ENCODE measurements at regions not wholly inside any gene's neighbourhood (a gene's known extent, or its start where the extent isn't known, plus 50 kb on each side); places are given as distances from the start of the nearest gene placed in this dataset.
"Not testable (repeated sequence)": the region's sequence is repeated elsewhere in the genome, so short reads cannot be mapped to it uniquely, and the experiment has no call there.

DNA sequence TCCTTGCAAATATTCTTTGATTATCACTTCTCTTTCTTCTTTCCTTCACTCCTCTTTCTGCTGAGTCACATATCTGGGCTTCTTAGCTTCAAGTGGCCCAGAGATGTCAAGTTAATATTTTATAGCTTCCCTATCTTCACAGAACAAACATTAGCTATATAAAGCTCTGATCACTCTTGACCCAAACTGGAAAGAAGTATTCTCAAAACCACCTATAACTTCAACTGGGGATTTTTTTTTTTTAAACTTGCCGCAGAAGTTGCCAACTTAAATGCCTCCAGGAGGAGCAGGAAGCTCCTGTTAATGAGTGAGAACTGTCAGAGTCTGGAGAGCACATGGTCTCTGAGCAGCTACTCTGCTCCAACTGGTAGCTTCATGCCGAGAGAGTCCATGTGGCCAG, 233.3 kb upstream of the EDNRA start:
- Mint-ChIP-seq H3K27me3 (no peaks in the 10 kb centered on the region), H3K36me3 (ENCODE audit: low read depth) (no peaks in the 10 kb centered on the region), H3K4me3 (no peak overlapping the region), H3K4me1 (ENCODE audit: low read depth) (no peaks in the 10 kb centered on the region), H3K9me3 (no peaks in the 10 kb centered on the region), H3K27ac (no peak overlapping the region)
- no peak for DNase-seq

DNA sequence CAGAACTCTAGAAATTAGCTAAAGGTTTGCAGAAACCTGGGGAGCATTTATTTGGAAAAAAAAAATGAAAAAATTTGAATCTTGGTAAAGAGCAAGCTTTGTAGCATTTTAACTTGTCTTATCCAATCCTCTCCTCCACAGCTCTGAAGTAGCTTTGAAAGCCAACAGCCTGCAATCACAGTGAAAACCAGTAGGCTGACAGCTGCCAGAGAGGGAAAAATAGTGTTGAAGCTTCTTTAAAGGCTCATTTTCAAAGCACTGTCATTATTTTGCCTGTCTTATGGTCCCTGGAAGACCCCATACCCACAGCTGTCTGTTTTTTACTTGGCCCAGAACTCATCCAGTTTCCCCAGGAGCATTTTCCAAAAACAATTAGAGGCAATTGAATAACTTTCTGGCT, 230.8 kb upstream of the EDNRA start:
- H3K4me3 Mint-ChIP-seq: no peak overlapping the region
- H3K36me3 Mint-ChIP-seq (ENCODE audit: low read depth): no peaks in the 10 kb centered on the region
- no peak overlapping the region for H3K27ac Mint-ChIP-seq
- no peaks in the 10 kb centered on the region for H3K4me1 Mint-ChIP-seq (ENCODE audit: low read depth)
- DNase-seq: no peak
- H3K27me3 Mint-ChIP-seq: no peaks in the 10 kb centered on the region
- H3K9me3 Mint-ChIP-seq: no peaks in the 10 kb centered on the region

DNA sequence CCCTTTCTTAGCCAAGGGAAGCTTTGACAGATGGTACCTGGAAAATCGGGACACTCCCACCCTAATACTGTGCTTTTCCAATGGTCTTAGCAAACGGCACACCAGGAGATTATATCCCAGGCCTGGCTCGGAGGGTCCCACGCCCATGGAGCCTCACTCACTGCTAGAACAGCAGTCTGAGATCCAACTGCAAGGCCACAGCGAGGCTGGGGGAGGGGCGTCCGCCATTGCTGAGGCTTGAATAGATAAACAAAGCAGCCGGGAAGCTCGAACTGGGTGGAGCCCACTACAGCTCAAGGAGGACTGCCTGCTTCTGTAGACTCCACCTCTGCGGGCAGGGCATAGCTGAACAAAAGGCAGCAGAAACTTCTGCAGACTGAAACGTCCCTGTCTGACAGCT, 225.6 kb upstream of the EDNRA start:
- not testable (repeated sequence) for H3K36me3 Mint-ChIP-seq (ENCODE audit: low read depth); H3K4me3 Mint-ChIP-seq; H3K9me3 Mint-ChIP-seq

DNA sequence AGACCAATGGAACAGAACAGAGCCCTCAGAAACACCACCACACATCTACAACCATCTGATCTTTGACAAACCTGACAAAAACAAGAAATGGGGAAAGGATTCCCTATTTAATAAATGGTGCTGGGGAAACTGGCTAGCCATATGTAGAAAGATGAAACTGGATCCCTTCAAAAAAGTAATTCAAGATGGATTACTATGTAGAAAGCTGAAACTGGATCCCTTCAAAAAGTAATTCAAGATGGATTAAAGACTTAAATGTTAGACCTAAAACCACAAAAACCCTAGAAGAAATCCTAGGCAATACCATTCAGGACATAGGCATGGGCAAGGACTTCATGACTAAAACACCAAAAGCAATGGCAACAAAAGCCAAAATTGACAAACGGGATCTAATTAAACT, 221.6 kb upstream of the EDNRA start:
- H3K4me1 Mint-ChIP-seq (ENCODE audit: low read depth); DNase-seq; H3K4me3 Mint-ChIP-seq; H3K36me3 Mint-ChIP-seq (ENCODE audit: low read depth); H3K27ac Mint-ChIP-seq; H3K9me3 Mint-ChIP-seq; H3K27me3 Mint-ChIP-seq: not testable (repeated sequence)

More for the DNA sequence above, 225.6 kb upstream of the EDNRA start:
- DNase-seq; H3K27me3 Mint-ChIP-seq; H3K27ac Mint-ChIP-seq; H3K4me1 Mint-ChIP-seq (ENCODE audit: low read depth): not testable (repeated sequence)

DNA sequence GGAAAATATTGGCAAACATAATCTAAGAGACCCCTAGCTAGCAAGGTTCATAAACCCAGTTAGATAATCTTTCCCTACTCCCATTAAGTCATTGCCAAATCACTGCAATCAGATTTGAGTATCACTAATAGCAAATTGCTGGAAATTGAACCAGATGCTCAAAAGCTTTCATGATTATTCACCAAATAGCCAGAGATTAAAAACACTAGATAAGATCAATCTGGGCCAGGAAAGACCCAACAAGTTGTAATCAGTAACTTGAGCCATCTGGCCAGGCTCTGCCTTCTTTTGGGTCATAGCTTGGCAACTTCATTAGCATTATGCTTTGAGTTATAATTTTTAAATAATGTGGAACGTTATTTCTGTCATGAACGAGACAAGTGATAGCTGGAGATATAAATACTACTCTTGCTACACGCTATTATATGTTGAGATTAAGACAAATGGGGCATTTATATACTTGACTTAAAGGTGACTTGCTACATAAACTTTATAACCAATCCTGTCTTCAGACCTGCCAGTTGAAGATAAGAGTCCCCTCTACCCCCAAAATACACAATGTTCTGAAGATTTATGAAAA, 196.6 kb upstream of the EDNRA start:
- Mint-ChIP-seq H3K4me3 (no peak overlapping the region), H3K27me3 (no peaks in the 10 kb centered on the region), H3K27ac (no peak overlapping the region), H3K9me3 (no peaks in the 10 kb centered on the region), H3K4me1 (ENCODE audit: low read depth) (no peaks in the 10 kb centered on the region), H3K36me3 (ENCODE audit: low read depth) (no peaks in the 10 kb centered on the region)
- DNase-seq: no peak

DNA sequence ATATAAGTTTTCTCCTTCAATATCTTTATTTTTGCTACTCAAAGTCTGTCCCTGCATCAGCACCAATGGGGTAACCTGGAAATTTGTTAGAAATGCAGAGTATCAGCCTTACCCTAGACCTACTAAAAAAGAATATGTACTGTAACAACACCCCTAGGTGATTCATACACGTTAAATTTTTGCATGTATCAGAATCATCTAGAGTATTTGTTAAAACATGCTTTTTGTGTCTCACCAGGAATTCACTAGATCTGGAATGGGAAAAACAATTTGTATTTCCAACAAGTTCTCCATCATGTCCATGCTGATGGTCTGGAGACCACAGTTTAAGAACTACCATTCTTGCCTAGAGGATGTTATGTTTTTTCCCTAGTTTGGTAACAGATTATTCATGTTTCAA, 196.0 kb upstream of the EDNRA start:
- Mint-ChIP-seq H3K36me3 (ENCODE audit: low read depth) (no peaks in the 10 kb centered on the region), H3K4me3 (no peak overlapping the region), H3K4me1 (ENCODE audit: low read depth) (no peaks in the 10 kb centered on the region), H3K27ac (no peak overlapping the region), H3K27me3 (no peaks in the 10 kb centered on the region), H3K9me3 (no peaks in the 10 kb centered on the region)
- no peak for DNase-seq

DNA sequence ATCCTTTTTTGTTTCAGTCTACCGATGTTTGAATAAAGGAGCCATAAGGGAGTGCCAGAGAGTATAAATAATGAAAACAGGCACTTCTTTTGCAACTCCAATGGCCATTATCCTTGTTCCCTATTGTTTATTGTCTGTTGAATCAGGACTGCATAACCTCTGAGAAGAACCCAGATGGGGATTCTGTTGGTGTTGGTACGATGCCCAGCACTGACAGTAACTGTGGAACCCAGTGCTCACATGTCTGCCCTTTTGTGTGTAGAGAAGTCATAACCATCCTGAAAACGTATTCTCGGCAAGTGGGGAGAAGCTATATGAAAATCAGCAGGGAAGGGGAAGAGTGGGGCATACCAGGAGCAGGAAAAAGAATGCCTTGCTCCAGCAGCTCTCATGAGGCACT, 195.1 kb upstream of the EDNRA start:
- Mint-ChIP-seq H3K4me1 (ENCODE audit: low read depth) (no peaks in the 10 kb centered on the region), H3K27ac (no peak overlapping the region), H3K36me3 (ENCODE audit: low read depth) (no peaks in the 10 kb centered on the region), H3K27me3 (no peaks in the 10 kb centered on the region), H3K9me3 (no peaks in the 10 kb centered on the region), H3K4me3 (no peak overlapping the region)
- DNase-seq: no peak

DNA sequence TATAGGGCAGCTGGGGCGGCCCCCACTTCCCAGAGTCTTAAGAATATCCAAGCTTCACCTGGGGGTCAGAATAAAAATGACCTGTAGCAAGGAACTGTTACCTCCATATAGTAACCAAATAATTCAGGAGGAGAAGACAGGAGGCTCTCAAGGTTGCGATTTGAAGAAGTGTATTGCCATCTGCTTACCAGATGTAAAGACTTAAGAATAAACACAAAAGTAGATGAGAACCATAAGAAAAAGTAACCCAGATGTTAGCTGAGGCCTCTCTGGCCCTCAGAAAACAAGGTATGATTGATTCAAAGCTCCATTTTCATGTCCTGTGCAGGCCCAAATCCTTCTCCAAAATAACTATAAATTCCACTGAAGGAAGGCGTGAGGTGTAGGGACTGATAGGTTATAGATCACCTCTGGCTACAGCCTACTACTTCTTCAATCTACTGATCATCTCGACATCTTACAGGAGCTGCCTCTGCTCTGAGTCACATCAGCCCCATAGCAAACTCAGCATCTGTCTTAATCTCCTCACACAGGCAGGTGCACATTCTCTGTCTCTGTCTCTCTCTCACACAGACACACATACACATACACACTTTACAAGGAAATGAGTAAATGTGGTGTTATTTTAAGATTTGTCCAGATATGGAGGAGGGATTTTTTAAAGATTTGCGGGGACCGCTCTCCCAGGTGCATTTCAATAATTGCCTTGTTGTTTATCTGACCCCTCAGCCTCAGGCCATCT, 193.9 kb upstream of the EDNRA start:
- H3K4me1 Mint-ChIP-seq (ENCODE audit: low read depth): no peaks in the 10 kb centered on the region
- no peak overlapping the region for H3K27ac Mint-ChIP-seq
- no peak for DNase-seq
- no peaks in the 10 kb centered on the region for H3K36me3 Mint-ChIP-seq (ENCODE audit: low read depth)
- H3K9me3 Mint-ChIP-seq: no peaks in the 10 kb centered on the region
- no peak overlapping the region for H3K4me3 Mint-ChIP-seq
- H3K27me3 Mint-ChIP-seq: no peaks in the 10 kb centered on the region

DNA sequence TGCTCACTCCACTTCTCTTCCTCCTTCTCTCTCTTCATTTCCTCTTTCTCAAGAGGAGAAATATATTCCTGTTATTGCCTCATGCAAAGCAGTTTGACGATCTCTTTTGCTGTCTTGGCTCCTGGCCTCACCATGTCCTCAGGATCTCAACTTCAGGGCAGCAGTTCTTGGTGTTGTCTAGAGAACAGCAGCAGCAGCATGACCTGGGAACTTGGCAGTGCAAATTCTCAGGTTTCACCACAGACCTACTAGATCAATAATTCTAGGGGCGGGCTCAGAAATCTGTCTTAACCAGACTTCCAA, 193.4 kb upstream of the EDNRA start:
- Mint-ChIP-seq H3K4me3 (no peak overlapping the region), H3K36me3 (ENCODE audit: low read depth) (no peaks in the 10 kb centered on the region), H3K27me3 (no peaks in the 10 kb centered on the region), H3K9me3 (no peaks in the 10 kb centered on the region), H3K27ac (no peak overlapping the region), H3K4me1 (ENCODE audit: low read depth) (no peaks in the 10 kb centered on the region)
- no peak for DNase-seq

DNA sequence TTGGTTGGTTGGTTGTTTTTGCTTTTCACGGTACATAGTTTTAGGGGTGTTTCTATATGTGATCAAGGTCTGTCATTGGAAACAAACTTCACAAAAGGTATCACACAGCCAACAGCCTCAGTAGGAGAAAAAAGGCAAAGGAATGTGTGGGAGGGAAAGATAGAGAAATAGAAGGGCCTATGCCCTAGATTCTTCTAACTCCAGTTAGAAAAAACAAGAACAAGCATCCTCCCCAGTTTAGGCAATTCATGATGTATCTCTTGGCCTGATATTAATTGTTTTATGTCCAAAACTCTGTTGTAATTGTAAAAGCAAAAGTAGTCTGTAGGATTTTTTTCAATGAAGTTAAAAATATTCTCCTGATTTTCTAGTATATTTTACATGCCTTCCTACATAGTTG, 192.4 kb upstream of the EDNRA start:
- no peaks in the 10 kb centered on the region for H3K27me3 Mint-ChIP-seq
- DNase-seq: no peak

DNA sequence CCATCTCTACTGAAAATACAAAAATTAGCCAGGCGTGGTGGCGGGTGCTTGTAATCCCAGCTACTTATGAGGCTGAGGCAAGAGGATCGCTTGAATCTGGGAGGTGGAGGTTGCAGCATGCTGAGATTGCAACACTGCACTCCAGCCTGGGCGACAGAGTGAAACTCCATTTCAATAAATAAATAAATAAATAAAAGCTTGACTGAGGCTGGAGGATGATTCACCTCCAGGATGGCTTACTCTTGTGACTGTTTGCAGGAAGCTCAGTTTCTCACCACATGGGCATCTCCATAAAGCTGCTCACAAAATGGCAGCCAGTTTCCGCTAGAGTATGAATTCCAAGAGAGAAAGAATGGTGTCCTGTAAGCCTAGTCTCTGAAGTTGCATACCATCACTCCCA, 191.7 kb upstream of the EDNRA start:
- H3K4me3 Mint-ChIP-seq: no peak overlapping the region
- no peak overlapping the region for H3K27ac Mint-ChIP-seq
- H3K36me3 Mint-ChIP-seq (ENCODE audit: low read depth): no peaks in the 10 kb centered on the region
- no peaks in the 10 kb centered on the region for H3K9me3 Mint-ChIP-seq
- no peaks in the 10 kb centered on the region for H3K4me1 Mint-ChIP-seq (ENCODE audit: low read depth)
- no peak for DNase-seq
- H3K27me3 Mint-ChIP-seq: no peaks in the 10 kb centered on the region

More for the DNA sequence above, 192.4 kb upstream of the EDNRA start:
- no peaks in the 10 kb centered on the region for H3K36me3 Mint-ChIP-seq (ENCODE audit: low read depth)
- no peak overlapping the region for H3K27ac Mint-ChIP-seq
- H3K4me3 Mint-ChIP-seq: no peak overlapping the region
- no peaks in the 10 kb centered on the region for H3K4me1 Mint-ChIP-seq (ENCODE audit: low read depth)
- H3K9me3 Mint-ChIP-seq: no peaks in the 10 kb centered on the region

DNA sequence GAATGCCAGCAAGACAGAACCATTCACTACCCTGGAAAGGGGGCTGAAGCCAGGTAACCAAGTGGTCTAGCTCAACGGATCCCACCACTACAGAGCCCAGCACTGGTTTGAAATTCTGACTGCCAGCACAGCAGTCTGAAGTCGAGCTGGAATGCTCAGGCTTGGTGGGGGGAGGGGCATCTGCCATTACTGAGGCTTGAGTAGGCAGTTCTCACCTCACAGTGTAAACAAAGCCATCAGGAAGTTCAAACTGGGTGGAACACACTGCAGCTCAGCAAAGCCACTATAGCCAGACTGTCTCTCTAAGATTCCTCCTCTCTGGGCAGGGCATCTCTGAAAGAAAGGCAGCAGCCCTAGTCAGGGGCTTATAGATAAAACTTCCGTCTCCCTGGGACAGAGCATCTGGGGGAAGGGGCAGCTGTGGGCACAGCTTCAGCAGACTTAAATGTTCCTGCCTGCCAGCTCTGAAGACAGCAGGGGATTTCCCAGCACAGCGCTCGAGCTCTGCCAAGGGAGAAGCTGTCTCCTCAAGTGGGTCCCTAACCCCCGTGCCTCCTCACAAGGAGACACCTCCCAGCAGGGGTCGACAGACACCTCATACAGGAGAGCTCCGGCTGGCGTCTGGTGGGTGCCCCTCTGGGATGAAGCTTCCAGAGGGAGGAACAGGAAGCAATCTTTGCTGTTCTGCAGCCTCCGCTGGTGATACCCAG, 188.1 kb upstream of the EDNRA start:
- H3K36me3 Mint-ChIP-seq (ENCODE audit: low read depth); H3K4me1 Mint-ChIP-seq (ENCODE audit: low read depth); H3K27me3 Mint-ChIP-seq; H3K27ac Mint-ChIP-seq; H3K9me3 Mint-ChIP-seq; DNase-seq; H3K4me3 Mint-ChIP-seq: not testable (repeated sequence)

DNA sequence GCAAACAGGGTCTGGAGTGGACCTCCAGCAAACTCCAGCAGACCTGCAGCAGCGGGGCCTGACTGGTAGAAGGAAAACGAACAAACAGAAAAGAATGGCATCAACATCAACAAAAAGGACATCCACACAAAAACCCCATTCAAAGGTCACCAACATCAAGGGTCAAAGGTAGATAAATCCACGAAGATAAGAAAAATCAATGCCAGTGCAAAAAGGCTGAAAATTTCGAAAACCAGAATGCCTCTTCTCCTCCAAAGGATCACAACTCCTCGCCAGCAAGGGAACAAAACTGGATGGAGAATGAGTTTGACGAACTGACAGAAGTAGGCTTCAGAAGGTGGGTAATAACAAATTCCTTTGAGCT, 187.6 kb upstream of the EDNRA start:
- DNase-seq; H3K4me3 Mint-ChIP-seq; H3K4me1 Mint-ChIP-seq (ENCODE audit: low read depth); H3K36me3 Mint-ChIP-seq (ENCODE audit: low read depth); H3K27ac Mint-ChIP-seq; H3K27me3 Mint-ChIP-seq; H3K9me3 Mint-ChIP-seq: not testable (repeated sequence)

DNA sequence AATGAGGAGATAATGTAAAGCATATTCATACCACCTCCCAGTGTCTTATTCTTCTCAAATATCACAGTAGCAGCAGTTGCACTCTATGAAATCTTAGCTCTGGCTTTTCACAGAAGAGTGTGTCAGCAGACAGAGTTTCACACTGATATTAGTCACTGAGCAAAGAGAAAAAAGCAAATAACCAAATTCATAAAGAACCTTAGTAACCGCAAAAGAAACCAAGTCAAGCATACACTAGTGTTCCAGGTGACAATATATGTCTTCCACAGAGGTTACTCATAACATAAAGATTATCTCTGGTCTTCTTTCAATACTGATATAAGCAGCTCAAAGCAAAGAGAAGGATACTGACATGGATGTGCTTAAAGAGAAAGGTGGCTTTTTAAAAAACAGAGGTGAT, 181.7 kb upstream of the EDNRA start:
- Mint-ChIP-seq H3K4me3 (no peak overlapping the region), H3K36me3 (ENCODE audit: low read depth) (no peaks in the 10 kb centered on the region), H3K4me1 (ENCODE audit: low read depth) (no peaks in the 10 kb centered on the region), H3K9me3 (peaks cover 6% of the 10 kb centered on the region), H3K27ac (no peak overlapping the region), H3K27me3 (no peaks in the 10 kb centered on the region)
- no peak for DNase-seq

DNA sequence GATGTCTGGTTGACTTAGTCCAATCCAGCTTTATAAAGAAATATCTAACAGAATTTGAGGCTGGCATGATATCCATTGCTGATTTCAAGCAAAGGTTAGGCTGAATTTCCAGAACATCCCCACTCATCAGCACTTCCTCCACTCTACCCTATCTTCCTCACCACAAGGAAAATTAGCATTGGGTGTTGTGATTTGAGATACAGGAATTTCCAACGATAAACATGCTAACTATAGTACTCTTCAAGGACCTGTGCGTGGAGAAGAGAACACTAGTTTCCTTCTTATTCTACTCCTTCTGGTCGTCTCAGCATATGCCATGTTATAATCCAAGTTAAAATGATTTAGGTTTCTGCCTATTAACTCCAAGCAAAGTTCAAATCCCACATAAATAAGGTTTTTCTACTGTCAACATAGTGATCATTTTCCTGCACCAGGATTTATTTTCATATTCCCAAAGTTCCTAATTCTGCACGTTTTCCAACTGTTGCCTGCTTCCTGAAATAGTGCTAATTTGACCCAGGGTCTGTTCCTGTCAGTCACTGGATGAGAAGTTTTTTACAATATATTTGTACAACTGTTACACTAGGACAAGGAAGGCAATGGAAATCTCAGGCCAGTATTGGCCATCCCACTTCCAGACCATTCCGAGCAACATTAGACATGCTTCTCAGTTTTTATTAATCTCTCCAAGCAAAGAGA, 177.6 kb upstream of the EDNRA start:
- Mint-ChIP-seq H3K27ac (no peak overlapping the region), H3K4me1 (ENCODE audit: low read depth) (no peaks in the 10 kb centered on the region), H3K9me3 (no peaks in the 10 kb centered on the region)

More for the DNA sequence above, 177.6 kb upstream of the EDNRA start:
- Mint-ChIP-seq H3K27me3 (no peaks in the 10 kb centered on the region), H3K36me3 (ENCODE audit: low read depth) (no peaks in the 10 kb centered on the region), H3K4me3 (no peak overlapping the region)
- no peak for DNase-seq

All from activated T-cell treated with anti-CD3 and anti-CD28 coated beads, Interleukin-2, amount 50 U/mL, for 24 hours (primary cell).